ENCODE measurements at regions not wholly inside any gene's neighbourhood (a gene's known extent, or its start where the extent isn't known, plus 50 kb on each side); places are given as distances from the start of the nearest gene placed in this dataset.

GRCh38 chr1:198106011-198106410 lies 50.8 kb upstream of the NEK7 start:
- H3K27ac ChIP-seq (ENCODE audit: insufficient read length, low read depth, low read length): no peak overlapping the region
- H3K79me1 ChIP-seq (ENCODE audit: insufficient read depth, low read depth, low read length, poor library complexity, severe bottlenecking): no peaks in the 10 kb centered on the region
- H2BK120ac ChIP-seq (ENCODE audit: low read depth, low read length, poor library complexity, severe bottlenecking): no peak overlapping the region
- Mint-ChIP-seq H3K4me1 (peaks cover 3 to 5% of the 10 kb centered on the region in 2 experiments; a peak in 2 of 4 replicates), H3K4me3 (no peak overlapping the region), H3K9me3 (no peaks in the 10 kb centered on the region), H3K27ac (no peak overlapping the region), H3K27me3 (ENCODE audit: low read depth) (no peaks in the 10 kb centered on the region), H3K36me3 (ENCODE audit: insufficient read depth in 1 of 3, low read depth in 3 of 3) (no peaks in the 10 kb centered on the region; a peak in 1 of 7 replicates)
- no peaks in the 10 kb centered on the region for H3K27me3 ChIP-seq (ENCODE audit: insufficient read depth, low read length)
- H3T11ph ChIP-seq (ENCODE audit: low read length): no peak overlapping the region
- no peaks in the 10 kb centered on the region for H3K79me2 ChIP-seq (ENCODE audit: insufficient read depth, low read length)
- H4K8ac ChIP-seq (replicated peaks; ENCODE audit: insufficient read length, low read depth, low read length): no peak overlapping the region
- no peak overlapping the region for H3K4ac ChIP-seq (ENCODE audit: low read depth, low read length)
- no peak overlapping the region for H2BK20ac ChIP-seq (ENCODE audit: low read depth, low read length, poor library complexity, severe bottlenecking)
- H4K5ac ChIP-seq (ENCODE audit: insufficient read length, low read depth, low read length): no peak overlapping the region
- H3K9ac ChIP-seq (ENCODE audit: extremely low read depth, insufficient read length, low read length): no peak overlapping the region
- H4K20me1 ChIP-seq (ENCODE audit: control insufficient read depth, insufficient read depth, insufficient read length): no peaks in the 10 kb centered on the region
- no peak overlapping the region for H3K23ac ChIP-seq (ENCODE audit: insufficient read length, low read depth, low read length)
- no peaks in the 10 kb centered on the region for H3K4me1 ChIP-seq (ENCODE audit: insufficient read depth, low read length)
- H3K56ac ChIP-seq (ENCODE audit: insufficient read length, low read depth, low read length): no peak overlapping the region
- H3K23me2 ChIP-seq (ENCODE audit: insufficient read length, low read depth, low read length, poor library complexity, severe bottlenecking): no peaks in the 10 kb centered on the region
- no peak overlapping the region for H3K18ac ChIP-seq (ENCODE audit: insufficient read length, low read depth, low read length)
- DNase-seq: no peak
- H2AK5ac ChIP-seq (ENCODE audit: insufficient read length, low read length): no peak overlapping the region
- no peak overlapping the region for H2BK12ac ChIP-seq (ENCODE audit: insufficient read length, low read depth, low read length)
- no peak overlapping the region for H2AFZ ChIP-seq (ENCODE audit: low read length)
- H3K9me3 ChIP-seq (ENCODE audit: control insufficient read depth, low read depth, low read length): no peaks in the 10 kb centered on the region
- H2BK15ac ChIP-seq (ENCODE audit: low read depth, low read length): no peak overlapping the region
- no peak overlapping the region for H3K4me2 ChIP-seq (ENCODE audit: insufficient read depth, insufficient read length, low read length)
- H3K14ac ChIP-seq (ENCODE audit: insufficient read depth, low read length): no peak overlapping the region
- H4K91ac ChIP-seq (ENCODE audit: insufficient read length, low read depth, low read length): no peak overlapping the region
- no peak overlapping the region for H2BK5ac ChIP-seq (ENCODE audit: insufficient read length, low read length)
- peak; percentile 39; the same call in 2 of the 3 replicates for TF ChIP-seq CTCF (conservative IDR thresholded peaks at IDR 0.05)
